ENCODE measurements at regions not wholly inside any gene's neighbourhood (a gene's known extent, or its start where the extent isn't known, plus 50 kb on each side); places are given as distances from the start of the nearest gene placed in this dataset.

DNA sequence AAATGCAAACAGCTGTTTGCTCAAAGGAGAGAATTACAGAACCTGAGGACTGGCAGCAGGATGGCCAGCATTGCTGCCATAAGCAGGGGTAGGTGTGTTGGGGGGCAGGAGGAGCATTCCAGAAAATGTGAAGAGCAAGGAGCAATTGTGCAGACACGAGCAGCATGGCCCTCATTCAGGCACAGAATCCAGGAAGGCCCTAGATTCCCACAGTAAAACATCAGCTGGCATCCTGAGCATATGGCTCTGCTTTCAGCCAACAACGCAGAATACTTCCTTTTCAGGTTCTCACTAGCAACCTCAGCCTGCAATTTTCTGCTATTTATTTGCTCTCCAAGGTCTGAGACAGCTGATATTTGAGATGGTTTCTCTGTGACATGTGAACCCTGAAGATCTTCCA lies 243.4 kb upstream of the POU3F2 start:
- Histone ChIP-seq H3K27me3 (replicated peaks; ENCODE audit: insufficient read depth) (no peaks in the 10 kb centered on the region), H3K9me3 (no peaks in the 10 kb centered on the region), H3K36me3 (no peaks in the 10 kb centered on the region), H3K27ac (no peak overlapping the region), H3K4me3 (no peak overlapping the region), H3K4me1 (ENCODE audit: control insufficient read depth in 1 of 2, low read depth in 2 of 2) (no peaks in the 10 kb centered on the region)
- DNase-seq (ENCODE audit: low spot score) (no peak), ATAC-seq (ENCODE audit: insufficient number of reproducible peaks, low FRiP score, low read depth) (no peak)
- TF ChIP-seq CTCF (IDR thresholded peaks at IDR 0.05) = no peak

- no peak for TF ChIP-seq CTCF (IDR thresholded peaks at IDR 0.05)
- Histone ChIP-seq H3K27me3 (replicated peaks; ENCODE audit: insufficient read depth) (no peaks in the 10 kb centered on the region), H3K4me3 (no peak overlapping the region), H3K27ac (no peak overlapping the region), H3K9me3 (no peaks in the 10 kb centered on the region), H3K4me1 (ENCODE audit: control insufficient read depth in 1 of 2, low read depth in 2 of 2) (no peaks in the 10 kb centered on the region), H3K36me3 (no peaks in the 10 kb centered on the region)
- no peak for ATAC-seq (ENCODE audit: insufficient number of reproducible peaks, low FRiP score, low read depth)
- no peak for DNase-seq (ENCODE audit: low spot score)
These were observed 240.7 kb upstream of the POU3F2 start for GRCh38 chr6:98593676-98594075.

- no peak for TF ChIP-seq CTCF (IDR thresholded peaks at IDR 0.05)
- Histone ChIP-seq H3K4me1 (ENCODE audit: control insufficient read depth in 1 of 2, low read depth in 2 of 2) (no peaks in the 10 kb centered on the region), H3K27me3 (replicated peaks; ENCODE audit: insufficient read depth) (no peaks in the 10 kb centered on the region), H3K9me3 (no peaks in the 10 kb centered on the region), H3K4me3 (no peak overlapping the region), H3K27ac (no peak overlapping the region), H3K36me3 (no peaks in the 10 kb centered on the region)
- no peak for ATAC-seq (ENCODE audit: insufficient number of reproducible peaks, low FRiP score, low read depth)
- DNase-seq (ENCODE audit: low spot score) = no peak
These were observed 232.7 kb upstream of the POU3F2 start for GRCh38 chr6:98601716-98602115.

- ATAC-seq (ENCODE audit: insufficient number of reproducible peaks, low FRiP score, low read depth) (no peak), DNase-seq (ENCODE audit: low spot score) (no peak)
- Histone ChIP-seq H3K4me1 (ENCODE audit: control insufficient read depth in 1 of 2, low read depth in 2 of 2) (no peaks in the 10 kb centered on the region), H3K4me3 (no peak overlapping the region), H3K27me3 (replicated peaks; ENCODE audit: insufficient read depth) (no peaks in the 10 kb centered on the region), H3K9me3 (peaks cover 2% of the 10 kb centered on the region), H3K27ac (no peak overlapping the region), H3K36me3 (no peaks in the 10 kb centered on the region)
- no peak for TF ChIP-seq CTCF (IDR thresholded peaks at IDR 0.05)
These were observed 228.7 kb upstream of the POU3F2 start for GRCh38 chr6:98605705-98606104.

DNA sequence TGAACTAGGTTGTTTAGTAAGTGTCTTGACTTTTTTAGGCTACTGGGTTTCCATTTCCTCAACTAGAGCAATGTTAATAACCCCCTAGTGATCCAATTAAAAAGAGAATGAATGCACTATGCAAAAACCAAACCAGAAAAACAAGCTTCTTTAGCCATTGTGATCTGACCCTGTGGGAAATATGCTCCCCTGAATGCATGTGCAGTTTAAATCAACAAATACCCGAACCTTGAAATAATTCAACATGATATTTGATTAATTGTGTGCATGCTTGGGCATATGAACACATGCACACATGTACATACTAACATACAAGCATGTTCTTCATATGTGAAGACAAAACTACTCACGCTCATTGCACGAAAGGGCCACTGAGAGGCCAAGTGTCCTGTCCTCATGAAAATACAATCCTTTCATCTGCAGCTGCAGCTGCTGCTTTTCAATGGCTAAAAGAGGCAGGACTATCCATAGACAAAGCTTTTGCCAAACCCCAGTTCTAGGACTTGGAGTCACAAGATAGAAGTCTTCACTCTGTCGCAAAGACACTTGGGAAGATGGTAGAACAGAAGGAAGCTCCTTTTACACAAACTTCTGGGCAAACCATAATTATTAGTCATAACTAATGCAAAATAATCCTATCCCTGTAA lies 207.1 kb upstream of the POU3F2 start:
- Histone ChIP-seq H3K4me3 (no peak overlapping the region), H3K9me3 (no peaks in the 10 kb centered on the region), H3K4me1 (ENCODE audit: control insufficient read depth in 1 of 2, low read depth in 2 of 2) (no peaks in the 10 kb centered on the region), H3K27ac (no peak overlapping the region), H3K27me3 (replicated peaks; ENCODE audit: insufficient read depth) (no peaks in the 10 kb centered on the region), H3K36me3 (no peaks in the 10 kb centered on the region)
- DNase-seq (ENCODE audit: low spot score) (no peak), ATAC-seq (ENCODE audit: insufficient number of reproducible peaks, low FRiP score, low read depth) (no peak)
- no peak for TF ChIP-seq CTCF (IDR thresholded peaks at IDR 0.05)
